Neural progenitor cell (in vitro differentiated cells): ENCODE measurements at regions not wholly inside any gene's neighbourhood (a gene's known extent, or its start where the extent isn't known, plus 50 kb on each side); places are given as distances from the start of the nearest gene placed in this dataset.

ENCODE experiments used
- EZH2 ChIP-seq: fragments of 200-600 bp; sonication (generic); IDR thresholded peaks from 2 replicates; pipeline ENCODE4 v1.6.1; 2017; ENCODE audit warnings: antibody characterized with exemption, mild to moderate bottlenecking, moderate library complexity
- EZH2phosphoT487 ChIP-seq: fragments of 200-600 bp; sonication (generic); IDR thresholded peaks from 2 replicates; pipeline ENCODE4 v1.6.1; 2017; ENCODE audit warnings: antibody characterized with exemption
- TF ChIP-seq, protein P1 (sequence below): fragments of 200-600 bp; sonication (generic); IDR thresholded peaks from 2 replicates; pipeline ENCODE4 v1.5.1; 2017; ENCODE audit warnings: antibody characterized with exemption, mild to moderate bottlenecking

DNA sequence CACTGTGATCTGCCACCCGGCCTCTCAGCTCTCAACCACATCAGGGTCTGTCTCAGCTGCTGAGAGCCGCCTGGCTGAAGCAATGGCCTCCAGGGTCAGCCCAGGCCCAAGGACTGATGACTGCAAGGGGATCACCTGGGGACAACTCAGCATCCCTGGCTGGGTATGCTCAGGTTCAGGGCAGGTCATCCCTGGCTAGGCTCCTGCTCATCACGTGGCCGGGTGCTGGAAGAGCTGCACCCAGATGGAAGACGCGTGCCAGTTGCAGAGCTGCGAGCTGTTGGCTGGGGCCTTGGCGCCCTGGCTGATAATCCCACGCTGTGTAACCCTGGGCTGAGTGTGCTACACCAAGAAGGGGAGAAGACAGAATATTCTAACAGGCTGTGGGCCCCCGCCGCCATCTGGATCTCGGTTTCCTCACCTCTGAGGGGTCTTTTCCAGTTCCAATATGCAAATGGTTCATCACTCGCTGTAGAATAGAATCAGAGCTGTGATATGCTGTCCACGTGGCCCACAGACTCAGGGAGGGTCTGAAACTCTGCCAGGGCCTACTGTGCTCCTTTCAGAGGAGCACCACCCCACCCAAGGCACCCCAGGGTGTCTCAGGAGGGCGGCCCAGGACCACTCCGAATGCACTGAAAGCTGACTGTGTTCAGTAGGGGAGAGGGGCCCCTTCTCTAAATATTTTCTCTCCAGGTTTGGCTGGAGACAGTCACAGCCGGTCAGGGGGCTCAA, 338.8 kb downstream of the BCOR start:
- TF ChIP-seq, protein P1, sequence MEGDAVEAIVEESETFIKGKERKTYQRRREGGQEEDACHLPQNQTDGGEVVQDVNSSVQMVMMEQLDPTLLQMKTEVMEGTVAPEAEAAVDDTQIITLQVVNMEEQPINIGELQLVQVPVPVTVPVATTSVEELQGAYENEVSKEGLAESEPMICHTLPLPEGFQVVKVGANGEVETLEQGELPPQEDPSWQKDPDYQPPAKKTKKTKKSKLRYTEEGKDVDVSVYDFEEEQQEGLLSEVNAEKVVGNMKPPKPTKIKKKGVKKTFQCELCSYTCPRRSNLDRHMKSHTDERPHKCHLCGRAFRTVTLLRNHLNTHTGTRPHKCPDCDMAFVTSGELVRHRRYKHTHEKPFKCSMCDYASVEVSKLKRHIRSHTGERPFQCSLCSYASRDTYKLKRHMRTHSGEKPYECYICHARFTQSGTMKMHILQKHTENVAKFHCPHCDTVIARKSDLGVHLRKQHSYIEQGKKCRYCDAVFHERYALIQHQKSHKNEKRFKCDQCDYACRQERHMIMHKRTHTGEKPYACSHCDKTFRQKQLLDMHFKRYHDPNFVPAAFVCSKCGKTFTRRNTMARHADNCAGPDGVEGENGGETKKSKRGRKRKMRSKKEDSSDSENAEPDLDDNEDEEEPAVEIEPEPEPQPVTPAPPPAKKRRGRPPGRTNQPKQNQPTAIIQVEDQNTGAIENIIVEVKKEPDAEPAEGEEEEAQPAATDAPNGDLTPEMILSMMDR: no peak
- TF ChIP-seq EZH2 (no peak), EZH2phosphoT487 (no peak)
